Neural progenitor cell (in vitro differentiated cells): ENCODE measurements at regions not wholly inside any gene's neighbourhood (a gene's known extent, or its start where the extent isn't known, plus 50 kb on each side); places are given as distances from the start of the nearest gene placed in this dataset.

Source experiments
- DNase-seq: peaks from one replicate; pipeline ENCODE4 v3.0.0-alpha.2; 2016; ENCODE audit warnings: low spot score
- H2AFZ ChIP-seq: fragments of 200-600 bp; sonication (generic); replicated peaks from 2 replicates; pipeline ENCODE4 v1.6.1; 2016; ENCODE audit warnings: antibody characterized with exemption
- H3F3A ChIP-seq: fragments of 200-600 bp; sonication (generic); 2 replicates; pipeline ENCODE4 v1.6.1; 2016; ENCODE audit warnings: antibody characterized with exemption, low read depth
- H3K27ac ChIP-seq: fragments of 200-600 bp; sonication (generic); 2 replicates; pipeline ENCODE4 v1.5.1; 2016; ENCODE audit warnings: mild to moderate bottlenecking
- H3K27me3 ChIP-seq: fragments of 200-600 bp; sonication (generic); 2 replicates; pipeline ENCODE4 v1.6.1; 2016; ENCODE audit warnings: mild to moderate bottlenecking, moderate library complexity
- H3K36me3 ChIP-seq: fragments of 200-600 bp; sonication (generic); 2 replicates; pipeline ENCODE4 v1.5.1; 2016
- H3K4me1 ChIP-seq: fragments of 200-600 bp; sonication (generic); 2 replicates; pipeline ENCODE4 v1.6.1; 2016; ENCODE audit warnings: mixed run types
- H3K4me2 ChIP-seq: fragments of 200-600 bp; sonication (generic); 2 replicates; pipeline ENCODE4 v1.6.1; 2016
- H3K4me3 ChIP-seq: fragments of 200-600 bp; sonication (generic); 2 replicates; pipeline ENCODE4 v1.5.1; 2016
- H3K79me2 ChIP-seq: fragments of 200-600 bp; sonication (generic); 2 replicates; pipeline ENCODE4 v1.6.1; 2016; ENCODE audit warnings: low read depth
- H3K9ac ChIP-seq: fragments of 200-600 bp; sonication (generic); 2 replicates; pipeline ENCODE4 v1.6.1; 2016
- H3K9me3 ChIP-seq: fragments of 200-600 bp; sonication (generic); 2 replicates; pipeline ENCODE4 v1.5.1; 2016; ENCODE audit warnings: low read depth
- H4K20me1 ChIP-seq: fragments of 200-600 bp; sonication (generic); 2 replicates; pipeline ENCODE4 v1.6.1; 2016; ENCODE audit warnings: low read depth
- H3K27ac Mint-ChIP-seq: 3 replicates; pipeline ENCODE4 v1.8.0; 2021; ENCODE audit warnings: mixed read lengths
- H3K27me3 Mint-ChIP-seq: 2 replicates; pipeline ENCODE4 v1.8.0; 2022; ENCODE audit warnings: low read depth, mild to moderate bottlenecking, inconsistent platforms, moderate library complexity, mixed read lengths; ENCODE audit not compliant: insufficient read depth
- H3K36me3 Mint-ChIP-seq: 3 replicates; pipeline ENCODE4 v1.8.0; 2021; ENCODE audit warnings: mixed read lengths
- H3K4me1 Mint-ChIP-seq: 3 replicates; pipeline ENCODE4 v1.8.0; 2021; ENCODE audit warnings: mixed read lengths
- H3K4me3 Mint-ChIP-seq: 3 replicates; pipeline ENCODE4 v1.8.0; 2021; ENCODE audit warnings: mild to moderate bottlenecking, moderate library complexity, mixed read lengths
- H3K9me3 Mint-ChIP-seq: 3 replicates; pipeline ENCODE4 v1.8.0; 2020; ENCODE audit warnings: mixed read lengths
- CTCF ChIP-seq: fragments of 200-600 bp; sonication (generic); IDR thresholded peaks from 2 replicates; pipeline ENCODE4 v1.5.1; 2017; ENCODE audit warnings: antibody characterized with exemption, mild to moderate bottlenecking
- EZH2 ChIP-seq: fragments of 200-600 bp; sonication (generic); IDR thresholded peaks from 2 replicates; pipeline ENCODE4 v1.6.1; 2017; ENCODE audit warnings: antibody characterized with exemption, mild to moderate bottlenecking, moderate library complexity
- EZH2phosphoT487 ChIP-seq: fragments of 200-600 bp; sonication (generic); IDR thresholded peaks from 2 replicates; pipeline ENCODE4 v1.6.1; 2017; ENCODE audit warnings: antibody characterized with exemption

DNA sequence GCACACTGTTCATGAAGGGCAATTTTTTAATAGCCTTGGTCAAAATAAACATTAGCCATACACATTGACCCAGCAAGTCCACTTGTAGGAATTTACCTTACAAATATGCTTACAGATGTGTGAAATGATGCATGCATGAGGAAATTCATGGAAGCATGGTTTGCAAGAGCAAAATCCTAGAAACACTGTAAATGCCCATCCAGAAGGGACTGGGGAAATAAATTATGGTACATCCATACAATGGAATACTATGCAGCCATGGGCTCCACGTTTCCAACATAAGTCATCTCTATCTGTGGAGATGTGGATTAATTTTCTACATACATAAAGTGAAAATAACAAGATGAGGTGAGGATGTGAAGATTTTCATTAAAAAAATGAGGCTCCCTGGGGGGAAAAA is 99.1 kb downstream of the NPY start:
- Histone ChIP-seq H3K27me3 (no peaks in the 10 kb centered on the region), H3K4me3 (no peak overlapping the region), H3K9me3 (peaks cover 5% of the 10 kb centered on the region), H3K4me2 (no peak overlapping the region), H3K9ac (no peak overlapping the region), H3F3A (no peaks in the 10 kb centered on the region), H4K20me1 (no peaks in the 10 kb centered on the region), H3K36me3 (no peaks in the 10 kb centered on the region), H3K27ac (no peak overlapping the region), H2AFZ (no peak overlapping the region), H3K4me1 (no peaks in the 10 kb centered on the region), H3K79me2 (no peaks in the 10 kb centered on the region)
- Mint-ChIP-seq H3K27me3 (no peaks in the 10 kb centered on the region), H3K4me3 (no peak overlapping the region), H3K4me1 (no peaks in the 10 kb centered on the region), H3K36me3 (no peaks in the 10 kb centered on the region), H3K9me3 (peaks cover 5% of the 10 kb centered on the region), H3K27ac (no peak overlapping the region)
- no peak for DNase-seq
- TF ChIP-seq EZH2 (no peak), CTCF (no peak), EZH2phosphoT487 (no peak)

- Histone ChIP-seq H3K36me3 (no peaks in the 10 kb centered on the region), H3K27ac (no peak overlapping the region), H3K4me2 (no peak overlapping the region), H3K9me3 (peaks cover 5% of the 10 kb centered on the region), H3K79me2 (no peaks in the 10 kb centered on the region), H3K4me1 (no peaks in the 10 kb centered on the region), H2AFZ (no peak overlapping the region), H4K20me1 (no peaks in the 10 kb centered on the region), H3K4me3 (no peak overlapping the region), H3K9ac (no peak overlapping the region), H3F3A (no peaks in the 10 kb centered on the region), H3K27me3 (no peaks in the 10 kb centered on the region)
- Mint-ChIP-seq H3K27ac (no peak overlapping the region), H3K27me3 (no peaks in the 10 kb centered on the region), H3K4me3 (no peak overlapping the region), H3K4me1 (no peaks in the 10 kb centered on the region), H3K9me3 (peaks cover 5% of the 10 kb centered on the region), H3K36me3 (no peaks in the 10 kb centered on the region)
- TF ChIP-seq CTCF (no peak), EZH2phosphoT487 (no peak), EZH2 (no peak)
- no peak for DNase-seq
Measured at GRCh38 chr7:24384362-24385030, 100.5 kb downstream of the NPY start.

DNA sequence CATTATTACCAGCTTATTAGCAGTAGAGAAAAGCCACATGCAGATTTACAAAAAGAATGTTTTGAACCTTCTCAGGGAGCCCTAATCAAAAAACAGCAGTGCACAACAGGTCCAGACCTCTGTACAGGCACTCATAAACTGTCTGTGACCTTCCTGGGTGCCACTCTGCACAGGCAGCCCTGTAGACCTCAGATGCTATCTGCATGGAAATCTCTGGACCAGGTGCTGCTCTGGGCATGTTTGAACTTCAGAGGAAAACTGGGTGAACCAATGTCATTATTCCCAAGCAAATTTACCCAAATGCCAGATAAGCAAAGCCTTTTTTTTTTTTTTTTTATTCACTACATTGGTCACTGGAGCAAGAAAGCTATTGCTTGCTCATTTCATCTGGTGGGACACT is 104.2 kb downstream of the NPY start:
- Histone ChIP-seq H3K4me2 (no peak overlapping the region), H3F3A (no peaks in the 10 kb centered on the region), H3K27me3 (no peaks in the 10 kb centered on the region), H3K4me1 (peaks cover 5% of the 10 kb centered on the region), H3K4me3 (no peak overlapping the region), H3K27ac (no peak overlapping the region), H4K20me1 (no peaks in the 10 kb centered on the region), H3K36me3 (no peaks in the 10 kb centered on the region), H3K9ac (no peak overlapping the region), H3K9me3 (peaks cover 2% of the 10 kb centered on the region), H3K79me2 (no peaks in the 10 kb centered on the region), H2AFZ (no peak overlapping the region)
- peaks cover 3% of the 10 kb centered on the region for H3K9me3 Mint-ChIP-seq
- no peaks in the 10 kb centered on the region for H3K4me1 Mint-ChIP-seq
- no peaks in the 10 kb centered on the region for H3K36me3 Mint-ChIP-seq
- DNase-seq = no peak
- H3K27me3 Mint-ChIP-seq = no peaks in the 10 kb centered on the region
- no peak for TF ChIP-seq EZH2
- no peak for TF ChIP-seq CTCF
- no peak for TF ChIP-seq EZH2phosphoT487
- H3K4me3 Mint-ChIP-seq = no peak overlapping the region
- no peak overlapping the region for H3K27ac Mint-ChIP-seq
